CD4-positive, alpha-beta T cell treated with Interleukin-21 for 1 hour (primary cell): ENCODE measurements at regions not wholly inside any gene's neighbourhood (a gene's known extent, or its start where the extent isn't known, plus 50 kb on each side); places are given as distances from the start of the nearest gene placed in this dataset.
A peak's percentile ranks its signal among the peaks of the same experiment; 100 is the strongest.

Experiments
- DNase-seq: peaks from one replicate; pipeline ENCODE4 v3.0.0-alpha.2; 2020

- no peak for DNase-seq
Observed at GRCh38 chr12:67428431-67428830, 159.3 kb downstream of the CAND1 start.

- DNase-seq, result no peak
Observed at GRCh38 chr12:67430708-67431335, 161.7 kb downstream of the CAND1 start.

GRCh38 chr12:67431411-67432020, 162.4 kb downstream of the CAND1 start:
- no peak for DNase-seq

- no peak for DNase-seq
Observed at GRCh38 chr12:67433385-67434175, 164.4 kb downstream of the CAND1 start.

GRCh38 chr12:67434671-67435370, 165.7 kb downstream of the CAND1 start:
- no peak for DNase-seq

GRCh38 chr12:67436230-67436629, 167.1 kb downstream of the CAND1 start:
- DNase-seq, result no peak

- DNase-seq, result no peak
Observed at GRCh38 chr12:67437011-67437410, 167.9 kb downstream of the CAND1 start.

- DNase-seq, result no peak
Observed at GRCh38 chr12:67439611-67440010, 170.5 kb downstream of the CAND1 start.

- peak; percentile 76 for DNase-seq
Observed at GRCh38 chr12:67441736-67442346, 172.7 kb downstream of the CAND1 start.

- DNase-seq, result no peak
Observed at GRCh38 chr12:67442347-67442841, 173.2 kb downstream of the CAND1 start.

GRCh38 chr12:67442896-67443295, 173.7 kb downstream of the CAND1 start:
- no peak for DNase-seq

- DNase-seq, result no peak
Observed at GRCh38 chr12:67444542-67444941, 175.4 kb downstream of the CAND1 start.

GRCh38 chr12:67446716-67447115, 177.6 kb downstream of the CAND1 start:
- no peak for DNase-seq

GRCh38 chr12:67447180-67447579, 178.0 kb downstream of the CAND1 start:
- no peak for DNase-seq

GRCh38 chr12:67449591-67450052, 180.5 kb downstream of the CAND1 start:
- DNase-seq, result peak; percentile 33

GRCh38 chr12:67450441-67450840, 181.3 kb downstream of the CAND1 start:
- no peak for DNase-seq

GRCh38 chr12:67451206-67451605, 182.0 kb downstream of the CAND1 start:
- DNase-seq, result no peak

GRCh38 chr12:67452119-67452805, 183.1 kb downstream of the CAND1 start:
- no peak for DNase-seq

GRCh38 chr12:67453191-67453590, 184.0 kb downstream of the CAND1 start:
- no peak for DNase-seq

- no peak for DNase-seq
Observed at GRCh38 chr12:67455236-67455635, 186.1 kb downstream of the CAND1 start.

- DNase-seq, result no peak
Observed at GRCh38 chr12:67456431-67456901, 187.3 kb downstream of the CAND1 start.

- no peak for DNase-seq
Observed at GRCh38 chr12:67457136-67457535, 188.0 kb downstream of the CAND1 start.
